ENCODE measurements at regions not wholly inside any gene's neighbourhood (a gene's known extent, or its start where the extent isn't known, plus 50 kb on each side); places are given as distances from the start of the nearest gene placed in this dataset.

- TF ChIP-seq EZH2 (IDR thresholded peaks at IDR 0.05): no peak
- no peak for TF ChIP-seq CTCF (IDR thresholded peaks at IDR 0.05)
These were observed 694.3 kb downstream of the BRINP1 start for GRCh38 chr9:118674942-118675341.
